HL-60 (cell line): ENCODE measurements at regions not wholly inside any gene's neighbourhood (a gene's known extent, or its start where the extent isn't known, plus 50 kb on each side); places are given as distances from the start of the nearest gene placed in this dataset.

Experiments
- DNase-seq, 2 experiments: peaks; one replicate each; pipeline ENCODE4 v3.0.0-alpha.2; 2010 to 2020; ENCODE audit warnings: low read depth in 1 of 2, low spot score in 1 of 2
- H3K27ac ChIP-seq: fragments of 250-450 bp; sonication (Bioruptor Pico); replicated peaks from 2 replicates; pipeline ENCODE4 v1.5.1; 2020; ENCODE audit warnings: mild to moderate bottlenecking, moderate library complexity
- H3K27me3 ChIP-seq: fragments of 250-450 bp; sonication (Bioruptor Pico); 2 replicates; pipeline ENCODE4 v1.5.1; 2021; ENCODE audit warnings: mild to moderate bottlenecking, moderate library complexity; ENCODE audit not compliant: insufficient read depth, poor library complexity, severe bottlenecking
- H3K4me3 ChIP-seq: replicated peaks from 2 replicates; pipeline ENCODE4 v1.5.1; 2011; ENCODE audit warnings: mild to moderate bottlenecking, control low read depth, low read length; ENCODE audit not compliant: insufficient read depth
- GABPA ChIP-seq: IDR thresholded peaks from 2 replicates; pipeline ENCODE4 v1.6.1; 2012; ENCODE audit warnings: low read depth
- POLR2AphosphoS5 ChIP-seq: IDR thresholded peaks from 2 replicates; pipeline ENCODE4 v1.6.1; 2012; ENCODE audit warnings: low read depth
- SPI1 ChIP-seq: IDR thresholded peaks from 2 replicates; pipeline ENCODE4 v1.6.1; 2012; ENCODE audit warnings: low read depth, mild to moderate bottlenecking, borderline replicate concordance
- TF ChIP-seq, protein P1 (sequence below): IDR thresholded peaks from 2 replicates; pipeline ENCODE4 v1.6.1; 2012; ENCODE audit warnings: low read depth; ENCODE audit not compliant: insufficient replicate concordance
- TF ChIP-seq, protein P2 (sequence below): IDR thresholded peaks from one replicate; pipeline ENCODE4 v1.5.1; 2011; ENCODE audit warnings: low read length, control low read depth, inconsistent platforms; ENCODE audit not compliant: insufficient read depth

DNA sequence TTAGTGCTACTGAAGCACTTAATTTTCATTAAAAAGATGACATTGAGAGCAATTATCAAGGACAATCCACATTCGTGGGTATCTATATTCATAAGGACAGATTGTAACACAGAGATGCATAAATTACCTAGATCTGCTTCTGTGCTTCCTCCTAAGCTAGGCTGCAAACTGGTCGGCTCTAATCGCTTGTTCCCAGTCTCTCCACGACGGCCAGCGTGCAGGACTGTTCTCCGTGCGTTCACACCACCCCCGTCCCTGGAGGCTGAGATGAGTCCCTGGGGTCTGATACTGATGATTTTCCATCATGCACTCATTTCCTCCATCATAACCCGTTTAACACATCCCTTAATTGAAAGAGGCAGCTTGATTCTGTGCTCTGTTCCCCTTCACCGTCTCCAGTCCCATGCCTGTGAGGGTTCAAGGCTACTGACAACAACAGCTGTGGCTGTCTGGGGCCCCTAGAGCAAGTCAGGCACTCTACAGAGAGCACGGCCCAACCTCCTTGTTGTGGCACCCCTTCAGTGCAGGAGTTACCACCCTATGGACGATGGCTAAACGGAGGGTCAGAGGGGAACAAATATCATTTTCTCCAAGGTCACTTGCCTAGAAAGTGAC, 469.6 kb downstream of the NPHP4 start:
- H3K27ac ChIP-seq, result no peak overlapping the region
- TF ChIP-seq SPI1 (no peak), POLR2AphosphoS5 (no peak), GABPA (no peak)
- TF ChIP-seq, protein P1, sequence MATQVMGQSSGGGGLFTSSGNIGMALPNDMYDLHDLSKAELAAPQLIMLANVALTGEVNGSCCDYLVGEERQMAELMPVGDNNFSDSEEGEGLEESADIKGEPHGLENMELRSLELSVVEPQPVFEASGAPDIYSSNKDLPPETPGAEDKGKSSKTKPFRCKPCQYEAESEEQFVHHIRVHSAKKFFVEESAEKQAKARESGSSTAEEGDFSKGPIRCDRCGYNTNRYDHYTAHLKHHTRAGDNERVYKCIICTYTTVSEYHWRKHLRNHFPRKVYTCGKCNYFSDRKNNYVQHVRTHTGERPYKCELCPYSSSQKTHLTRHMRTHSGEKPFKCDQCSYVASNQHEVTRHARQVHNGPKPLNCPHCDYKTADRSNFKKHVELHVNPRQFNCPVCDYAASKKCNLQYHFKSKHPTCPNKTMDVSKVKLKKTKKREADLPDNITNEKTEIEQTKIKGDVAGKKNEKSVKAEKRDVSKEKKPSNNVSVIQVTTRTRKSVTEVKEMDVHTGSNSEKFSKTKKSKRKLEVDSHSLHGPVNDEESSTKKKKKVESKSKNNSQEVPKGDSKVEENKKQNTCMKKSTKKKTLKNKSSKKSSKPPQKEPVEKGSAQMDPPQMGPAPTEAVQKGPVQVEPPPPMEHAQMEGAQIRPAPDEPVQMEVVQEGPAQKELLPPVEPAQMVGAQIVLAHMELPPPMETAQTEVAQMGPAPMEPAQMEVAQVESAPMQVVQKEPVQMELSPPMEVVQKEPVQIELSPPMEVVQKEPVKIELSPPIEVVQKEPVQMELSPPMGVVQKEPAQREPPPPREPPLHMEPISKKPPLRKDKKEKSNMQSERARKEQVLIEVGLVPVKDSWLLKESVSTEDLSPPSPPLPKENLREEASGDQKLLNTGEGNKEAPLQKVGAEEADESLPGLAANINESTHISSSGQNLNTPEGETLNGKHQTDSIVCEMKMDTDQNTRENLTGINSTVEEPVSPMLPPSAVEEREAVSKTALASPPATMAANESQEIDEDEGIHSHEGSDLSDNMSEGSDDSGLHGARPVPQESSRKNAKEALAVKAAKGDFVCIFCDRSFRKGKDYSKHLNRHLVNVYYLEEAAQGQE, result no peak
- TF ChIP-seq, protein P2, sequence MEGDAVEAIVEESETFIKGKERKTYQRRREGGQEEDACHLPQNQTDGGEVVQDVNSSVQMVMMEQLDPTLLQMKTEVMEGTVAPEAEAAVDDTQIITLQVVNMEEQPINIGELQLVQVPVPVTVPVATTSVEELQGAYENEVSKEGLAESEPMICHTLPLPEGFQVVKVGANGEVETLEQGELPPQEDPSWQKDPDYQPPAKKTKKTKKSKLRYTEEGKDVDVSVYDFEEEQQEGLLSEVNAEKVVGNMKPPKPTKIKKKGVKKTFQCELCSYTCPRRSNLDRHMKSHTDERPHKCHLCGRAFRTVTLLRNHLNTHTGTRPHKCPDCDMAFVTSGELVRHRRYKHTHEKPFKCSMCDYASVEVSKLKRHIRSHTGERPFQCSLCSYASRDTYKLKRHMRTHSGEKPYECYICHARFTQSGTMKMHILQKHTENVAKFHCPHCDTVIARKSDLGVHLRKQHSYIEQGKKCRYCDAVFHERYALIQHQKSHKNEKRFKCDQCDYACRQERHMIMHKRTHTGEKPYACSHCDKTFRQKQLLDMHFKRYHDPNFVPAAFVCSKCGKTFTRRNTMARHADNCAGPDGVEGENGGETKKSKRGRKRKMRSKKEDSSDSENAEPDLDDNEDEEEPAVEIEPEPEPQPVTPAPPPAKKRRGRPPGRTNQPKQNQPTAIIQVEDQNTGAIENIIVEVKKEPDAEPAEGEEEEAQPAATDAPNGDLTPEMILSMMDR, result no peak
- peaks cover 3% of the 10 kb centered on the region for H3K27me3 ChIP-seq
- no peak for DNase-seq
- no peak overlapping the region for H3K4me3 ChIP-seq

DNA sequence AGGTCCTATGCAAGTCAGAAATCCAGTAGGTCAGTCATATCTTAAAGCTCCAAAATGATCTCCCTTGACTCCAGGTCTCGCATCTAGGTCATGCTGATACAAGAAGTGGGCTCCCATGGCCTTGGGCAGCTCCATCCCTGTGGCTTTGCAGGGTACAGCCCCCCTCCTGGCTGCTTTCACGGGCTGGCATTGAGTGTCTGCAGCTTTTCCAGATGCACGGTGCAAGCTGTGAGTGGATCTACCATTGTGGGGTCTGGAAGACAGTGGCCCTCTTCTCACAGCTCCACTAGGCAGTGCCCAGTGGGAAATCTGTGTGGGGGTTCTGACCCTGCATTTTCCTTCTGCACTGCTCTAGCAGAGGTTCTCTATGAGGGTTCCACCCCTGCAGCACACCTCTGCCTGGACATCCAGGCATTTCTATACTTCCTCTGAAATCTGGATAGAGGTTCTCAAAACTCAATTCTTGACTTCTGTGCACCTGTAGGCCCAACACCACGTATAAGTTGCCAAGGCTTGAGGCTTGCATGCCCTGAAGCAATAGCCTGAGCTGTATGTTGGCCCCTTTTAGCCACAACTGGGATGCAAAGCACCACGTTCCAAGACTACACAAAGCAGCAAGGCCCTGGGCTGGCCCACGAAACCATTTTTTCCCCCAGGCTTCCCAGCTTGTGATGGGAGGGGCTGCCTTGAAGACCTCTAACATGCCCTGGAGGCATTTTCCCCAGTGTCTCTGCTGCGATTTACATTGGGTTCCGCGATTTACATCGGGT, 472.7 kb downstream of the NPHP4 start:
- H3K4me3 ChIP-seq, result no peak overlapping the region
- TF ChIP-seq POLR2AphosphoS5, result no peak
- TF ChIP-seq GABPA, result no peak
- TF ChIP-seq, protein P2, result no peak
- TF ChIP-seq SPI1, result no peak
- TF ChIP-seq, protein P1, result no peak
- no peak for DNase-seq
- peaks cover 3% of the 10 kb centered on the region for H3K27me3 ChIP-seq
- H3K27ac ChIP-seq, result no peak overlapping the region

DNA sequence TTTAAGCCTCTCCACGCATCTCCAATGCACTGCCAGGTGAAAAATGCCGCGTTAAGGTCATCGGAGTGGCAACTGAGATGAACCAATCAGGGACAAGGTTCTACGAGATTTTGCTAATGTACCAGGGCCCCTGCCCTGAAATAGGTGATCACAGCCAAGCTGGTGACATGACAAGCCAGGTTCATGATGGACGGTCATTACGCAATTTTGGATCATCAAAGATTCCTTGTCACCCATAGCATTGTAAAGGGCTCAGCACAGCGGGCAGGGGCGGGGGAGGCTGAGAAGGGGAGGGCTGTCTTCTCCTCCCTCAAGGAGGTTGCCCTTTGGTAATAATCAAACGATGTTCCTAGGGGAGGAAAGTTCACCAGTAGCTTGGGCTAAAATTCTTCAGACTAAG, 475.5 kb downstream of the NPHP4 start:
- no peak for DNase-seq
- H3K4me3 ChIP-seq, result no peak overlapping the region
- TF ChIP-seq SPI1, result no peak
- TF ChIP-seq, protein P2, result no peak
- TF ChIP-seq, protein P1, result no peak
- no peak for TF ChIP-seq GABPA
- TF ChIP-seq POLR2AphosphoS5, result no peak
- peaks cover under 1% of the 10 kb centered on the region for H3K27me3 ChIP-seq
- H3K27ac ChIP-seq, result no peak overlapping the region
